GM23338 (cell line): ENCODE measurements at regions not wholly inside any gene's neighbourhood (a gene's known extent, or its start where the extent isn't known, plus 50 kb on each side); places are given as distances from the start of the nearest gene placed in this dataset.

ENCODE experiments used
- CREB1 ChIP-seq: fragments of 250-450 bp; sonication (Bioruptor Pico); IDR thresholded peaks from 2 replicates; pipeline ENCODE4 v1.5.0; 2020; ENCODE audit warnings: low read depth, mild to moderate bottlenecking, moderate library complexity
- EZH2 ChIP-seq: fragments of 200-600 bp; sonication (generic); IDR thresholded peaks from one replicate; pipeline ENCODE4 v1.8.0; 2017; ENCODE audit warnings: antibody characterized with exemption, mild to moderate bottlenecking, low read depth; ENCODE audit not compliant: unreplicated experiment
- EZH2phosphoT487 ChIP-seq: fragments of 200-600 bp; sonication (generic); IDR thresholded peaks from one replicate; pipeline ENCODE4 v1.8.1; 2018; ENCODE audit warnings: antibody characterized with exemption; ENCODE audit not compliant: unreplicated experiment
- JUNB ChIP-seq: IDR thresholded peaks from one replicate; pipeline ENCODE4 v1.6.1; 2016; ENCODE audit warnings: antibody characterized with exemption; ENCODE audit not compliant: unreplicated experiment
- NANOG ChIP-seq: IDR thresholded peaks from 2 replicates; pipeline ENCODE4 v1.6.1; 2016; ENCODE audit warnings: antibody characterized with exemption, borderline replicate concordance
- POLR2AphosphoS5 ChIP-seq: IDR thresholded peaks from 2 replicates; pipeline ENCODE4 v1.6.1; 2016; ENCODE audit warnings: antibody characterized with exemption, low read depth
- STAT1 ChIP-seq: IDR thresholded peaks from one replicate; pipeline ENCODE4 v1.6.1; 2016; ENCODE audit warnings: antibody characterized with exemption; ENCODE audit not compliant: unreplicated experiment
- ZNF114 ChIP-seq: fragments of 250-450 bp; sonication (Bioruptor Pico); IDR thresholded peaks from 2 replicates; pipeline ENCODE4 v1.5.0; 2020; ENCODE audit warnings: mild to moderate bottlenecking, moderate library complexity
- ZNF331 ChIP-seq: fragments of 250-450 bp; sonication (Bioruptor Pico); IDR thresholded peaks from 2 replicates; pipeline ENCODE4 v1.5.0; 2020; ENCODE audit warnings: low read depth, mild to moderate bottlenecking, moderate library complexity
- TF ChIP-seq, protein P1 (sequence below), 2 experiments: fragments of 200-600 bp in 1 of 2; sonication (generic) in 1 of 2; conservative IDR thresholded peaks; 2 replicates each; pipeline versions ENCODE4 v1.5.1 to v1.6.1; 2016 to 2017; ENCODE audit warnings: antibody characterized with exemption in 2 of 2, low read depth in 2 of 2, mild to moderate bottlenecking in 2 of 2, moderate library complexity in 1 of 2
- TF ChIP-seq, protein P2 (sequence below): IDR thresholded peaks from one replicate; pipeline ENCODE4 v1.6.1; 2018; ENCODE audit warnings: antibody characterized with exemption; ENCODE audit not compliant: unreplicated experiment
- TF ChIP-seq, protein P3 (sequence below): IDR thresholded peaks from 2 replicates; pipeline ENCODE4 v1.6.1; 2016; ENCODE audit warnings: antibody characterized with exemption

DNA sequence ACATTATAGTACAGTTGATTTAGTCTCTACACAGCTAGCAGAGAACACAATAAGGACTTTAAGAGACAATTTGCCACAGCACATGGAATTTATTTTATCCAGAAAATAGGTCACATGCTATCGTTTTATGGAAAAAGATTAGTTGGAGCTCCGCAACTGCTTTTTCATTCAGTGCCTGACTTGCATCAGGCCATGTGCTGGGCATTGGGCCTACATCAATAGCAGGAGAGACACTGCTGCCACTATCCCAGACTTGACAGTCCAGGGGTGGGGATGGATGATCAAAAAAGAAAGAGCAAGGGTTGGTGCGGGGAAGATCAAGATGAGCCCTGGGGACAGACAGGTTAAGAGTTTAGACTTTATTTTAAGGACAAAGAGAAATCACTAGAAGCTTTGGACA is 75.2 kb upstream of the C3orf80 start:
- TF ChIP-seq, protein P1, sequence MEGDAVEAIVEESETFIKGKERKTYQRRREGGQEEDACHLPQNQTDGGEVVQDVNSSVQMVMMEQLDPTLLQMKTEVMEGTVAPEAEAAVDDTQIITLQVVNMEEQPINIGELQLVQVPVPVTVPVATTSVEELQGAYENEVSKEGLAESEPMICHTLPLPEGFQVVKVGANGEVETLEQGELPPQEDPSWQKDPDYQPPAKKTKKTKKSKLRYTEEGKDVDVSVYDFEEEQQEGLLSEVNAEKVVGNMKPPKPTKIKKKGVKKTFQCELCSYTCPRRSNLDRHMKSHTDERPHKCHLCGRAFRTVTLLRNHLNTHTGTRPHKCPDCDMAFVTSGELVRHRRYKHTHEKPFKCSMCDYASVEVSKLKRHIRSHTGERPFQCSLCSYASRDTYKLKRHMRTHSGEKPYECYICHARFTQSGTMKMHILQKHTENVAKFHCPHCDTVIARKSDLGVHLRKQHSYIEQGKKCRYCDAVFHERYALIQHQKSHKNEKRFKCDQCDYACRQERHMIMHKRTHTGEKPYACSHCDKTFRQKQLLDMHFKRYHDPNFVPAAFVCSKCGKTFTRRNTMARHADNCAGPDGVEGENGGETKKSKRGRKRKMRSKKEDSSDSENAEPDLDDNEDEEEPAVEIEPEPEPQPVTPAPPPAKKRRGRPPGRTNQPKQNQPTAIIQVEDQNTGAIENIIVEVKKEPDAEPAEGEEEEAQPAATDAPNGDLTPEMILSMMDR (conservative IDR thresholded peaks at IDR 0.05; ENCODE audit: low read depth in 2 of 2): no peak
- TF ChIP-seq, protein P2, sequence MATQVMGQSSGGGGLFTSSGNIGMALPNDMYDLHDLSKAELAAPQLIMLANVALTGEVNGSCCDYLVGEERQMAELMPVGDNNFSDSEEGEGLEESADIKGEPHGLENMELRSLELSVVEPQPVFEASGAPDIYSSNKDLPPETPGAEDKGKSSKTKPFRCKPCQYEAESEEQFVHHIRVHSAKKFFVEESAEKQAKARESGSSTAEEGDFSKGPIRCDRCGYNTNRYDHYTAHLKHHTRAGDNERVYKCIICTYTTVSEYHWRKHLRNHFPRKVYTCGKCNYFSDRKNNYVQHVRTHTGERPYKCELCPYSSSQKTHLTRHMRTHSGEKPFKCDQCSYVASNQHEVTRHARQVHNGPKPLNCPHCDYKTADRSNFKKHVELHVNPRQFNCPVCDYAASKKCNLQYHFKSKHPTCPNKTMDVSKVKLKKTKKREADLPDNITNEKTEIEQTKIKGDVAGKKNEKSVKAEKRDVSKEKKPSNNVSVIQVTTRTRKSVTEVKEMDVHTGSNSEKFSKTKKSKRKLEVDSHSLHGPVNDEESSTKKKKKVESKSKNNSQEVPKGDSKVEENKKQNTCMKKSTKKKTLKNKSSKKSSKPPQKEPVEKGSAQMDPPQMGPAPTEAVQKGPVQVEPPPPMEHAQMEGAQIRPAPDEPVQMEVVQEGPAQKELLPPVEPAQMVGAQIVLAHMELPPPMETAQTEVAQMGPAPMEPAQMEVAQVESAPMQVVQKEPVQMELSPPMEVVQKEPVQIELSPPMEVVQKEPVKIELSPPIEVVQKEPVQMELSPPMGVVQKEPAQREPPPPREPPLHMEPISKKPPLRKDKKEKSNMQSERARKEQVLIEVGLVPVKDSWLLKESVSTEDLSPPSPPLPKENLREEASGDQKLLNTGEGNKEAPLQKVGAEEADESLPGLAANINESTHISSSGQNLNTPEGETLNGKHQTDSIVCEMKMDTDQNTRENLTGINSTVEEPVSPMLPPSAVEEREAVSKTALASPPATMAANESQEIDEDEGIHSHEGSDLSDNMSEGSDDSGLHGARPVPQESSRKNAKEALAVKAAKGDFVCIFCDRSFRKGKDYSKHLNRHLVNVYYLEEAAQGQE: no peak
- TF ChIP-seq JUNB: no peak
- TF ChIP-seq EZH2: no peak
- no peak for TF ChIP-seq POLR2AphosphoS5
- TF ChIP-seq EZH2phosphoT487: no peak
- no peak for TF ChIP-seq CREB1 (CRISPR knock-in tag)
- TF ChIP-seq, protein P3, sequence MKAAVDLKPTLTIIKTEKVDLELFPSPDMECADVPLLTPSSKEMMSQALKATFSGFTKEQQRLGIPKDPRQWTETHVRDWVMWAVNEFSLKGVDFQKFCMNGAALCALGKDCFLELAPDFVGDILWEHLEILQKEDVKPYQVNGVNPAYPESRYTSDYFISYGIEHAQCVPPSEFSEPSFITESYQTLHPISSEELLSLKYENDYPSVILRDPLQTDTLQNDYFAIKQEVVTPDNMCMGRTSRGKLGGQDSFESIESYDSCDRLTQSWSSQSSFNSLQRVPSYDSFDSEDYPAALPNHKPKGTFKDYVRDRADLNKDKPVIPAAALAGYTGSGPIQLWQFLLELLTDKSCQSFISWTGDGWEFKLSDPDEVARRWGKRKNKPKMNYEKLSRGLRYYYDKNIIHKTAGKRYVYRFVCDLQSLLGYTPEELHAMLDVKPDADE: no peak
- no peak for TF ChIP-seq ZNF114
- TF ChIP-seq NANOG: no peak
- no peak for TF ChIP-seq STAT1
- TF ChIP-seq ZNF331 (CRISPR knock-in tag): no peak
